Stimulated activated CD8-positive, alpha-beta memory T cell treated with anti-CD3 and anti-CD28 coated beads, Interleukin-2, amount 100 ng/mL, for 1 hour (primary cell): ENCODE measurements at regions not wholly inside any gene's neighbourhood (a gene's known extent, or its start where the extent isn't known, plus 50 kb on each side); places are given as distances from the start of the nearest gene placed in this dataset.

Experiments used
- DNase-seq, 2 donors: peaks; one replicate each; pipeline ENCODE4 v3.0.0-alpha.2; 2020; ENCODE audit warnings: low read depth in 2 of 2

- DNase-seq = no peak
Observed at GRCh38 chr7:24341691-24342413, 57.9 kb downstream of the NPY start.

GRCh38 chr7:24343614-24344013 is 59.6 kb downstream of the NPY start:
- DNase-seq = no peak

GRCh38 chr7:24346129-24346528 is 62.1 kb downstream of the NPY start:
- DNase-seq = no peak

- DNase-seq = no peak
Observed at GRCh38 chr7:24346716-24347115, 62.7 kb downstream of the NPY start.

- DNase-seq = no peak
Observed at GRCh38 chr7:24349339-24349738, 65.3 kb downstream of the NPY start.

GRCh38 chr7:24354456-24354855 is 70.5 kb downstream of the NPY start:
- DNase-seq = no peak

GRCh38 chr7:24356718-24357386 is 72.9 kb downstream of the NPY start:
- DNase-seq = no peak

GRCh38 chr7:24361001-24361400 is 77.0 kb downstream of the NPY start:
- no peak for DNase-seq

GRCh38 chr7:24365606-24366005 is 81.6 kb downstream of the NPY start:
- no peak for DNase-seq

GRCh38 chr7:24366876-24367275 is 82.9 kb downstream of the NPY start:
- no peak for DNase-seq

GRCh38 chr7:24368161-24368560 is 84.2 kb downstream of the NPY start:
- no peak for DNase-seq

GRCh38 chr7:24370541-24370940 is 86.6 kb downstream of the NPY start:
- DNase-seq = no peak

- no peak for DNase-seq
Observed at GRCh38 chr7:24372961-24373955, 89.3 kb downstream of the NPY start.

- no peak for DNase-seq
Observed at GRCh38 chr7:24378871-24379616, 95.1 kb downstream of the NPY start.

GRCh38 chr7:24381894-24382505 is 98.0 kb downstream of the NPY start:
- DNase-seq = no peak

GRCh38 chr7:24383055-24383454 is 99.1 kb downstream of the NPY start:
- DNase-seq = no peak

- no peak for DNase-seq
Observed at GRCh38 chr7:24384362-24385030, 100.5 kb downstream of the NPY start.

GRCh38 chr7:24388212-24388611 is 104.2 kb downstream of the NPY start:
- no peak for DNase-seq

- DNase-seq = no peak
Observed at GRCh38 chr7:24390376-24391157, 106.6 kb downstream of the NPY start.

GRCh38 chr7:24392774-24393173 is 108.8 kb downstream of the NPY start:
- no peak for DNase-seq
